IMR-90 (cell line): ENCODE measurements at regions not wholly inside any gene's neighbourhood (a gene's known extent, or its start where the extent isn't known, plus 50 kb on each side); places are given as distances from the start of the nearest gene placed in this dataset.

Experiments
- ATAC-seq: fragments of 200-7000 bp; cut with Tn5 transposase; 2 replicates; pipeline ENCODE4 v1.9.1; 2020; ENCODE audit warnings: low read depth, mild to moderate bottlenecking, moderate library complexity
- BruUV-seq: library from RNA; stranded (reverse); fragments of 400-500 nt; replicated peaks from 2 replicates; lab custom pipeline; 2021; lab: Mats Ljungman, UMichigan
- CTCF ChIA-PET: fragments of 300-600 bp; formaldehyde crosslinking; extraction: SDS; loops from one replicate; lab custom pipeline; 2021; ENCODE audit warnings: antibody characterized with exemption; lab: Yijun Ruan, JAX
- POLR2A ChIA-PET: fragments of 300-600 bp; sonication (Branson Sonifier 250); formaldehyde crosslinking; loops from one replicate; lab custom pipeline; 2022; ENCODE audit warnings: antibody characterized with exemption; ENCODE audit not compliant: unreplicated experiment; lab: Charles Lee
- DNase-seq: peaks from one replicate; pipeline ENCODE4 v3.0.0; 2013
- H2AFZ ChIP-seq: replicated peaks from 2 replicates; pipeline ENCODE3; 2013; ENCODE audit warnings: low read length, mild to moderate bottlenecking; ENCODE audit not compliant: poor library complexity
- H2AK5ac ChIP-seq: 2 replicates; pipeline ENCODE4 v1.6.1; 2013; ENCODE audit warnings: low read depth, low read length, inconsistent platforms
- H2AK9ac ChIP-seq: replicated peaks from 2 replicates; pipeline ENCODE3; 2013; ENCODE audit warnings: mild to moderate bottlenecking, low read depth, low read length, moderate library complexity; ENCODE audit not compliant: poor library complexity
- H2BK120ac ChIP-seq: 2 replicates; pipeline ENCODE4 v1.6.1; 2013; ENCODE audit warnings: low read depth, low read length, inconsistent platforms
- H2BK15ac ChIP-seq: 3 replicates; pipeline ENCODE4 v1.6.1; 2013; ENCODE audit warnings: low read depth, low read length, inconsistent platforms
- H2BK20ac ChIP-seq: 2 replicates; pipeline ENCODE4 v1.6.1; 2013; ENCODE audit warnings: low read depth, mild to moderate bottlenecking, inconsistent platforms, low read length, moderate library complexity
- H2BK5ac ChIP-seq: 2 replicates; pipeline ENCODE4 v1.6.1; 2013; ENCODE audit warnings: mild to moderate bottlenecking, low read depth, low read length, inconsistent platforms; ENCODE audit not compliant: poor library complexity, severe bottlenecking
- H3K14ac ChIP-seq: replicated peaks from 2 replicates; pipeline ENCODE4 v1.6.1; 2013; ENCODE audit warnings: low read depth, low read length, inconsistent platforms
- H3K18ac ChIP-seq: 2 replicates; pipeline ENCODE4 v1.6.1; 2013; ENCODE audit warnings: low read depth, low read length, control low read depth
- H3K23ac ChIP-seq: 2 replicates; pipeline ENCODE4 v1.6.1; 2013; ENCODE audit warnings: low read depth, low read length, inconsistent platforms
- H3K27ac ChIP-seq: 2 replicates; pipeline ENCODE4 v1.5.1; 2013; ENCODE audit warnings: mild to moderate bottlenecking, control low read depth, low read length; ENCODE audit not compliant: insufficient read depth
- H3K27me3 ChIP-seq: 2 replicates; pipeline ENCODE4 v1.6.1; 2013; ENCODE audit warnings: low read length; ENCODE audit not compliant: control insufficient read depth, insufficient read depth
- H3K36me3 ChIP-seq: 2 replicates; pipeline ENCODE4 v1.6.1; 2013; ENCODE audit warnings: low read length, mixed read lengths; ENCODE audit not compliant: control insufficient read depth, insufficient read depth
- H3K4ac ChIP-seq: 2 replicates; pipeline ENCODE4 v1.6.1; 2013; ENCODE audit warnings: low read depth, low read length, inconsistent platforms
- H3K4me1 ChIP-seq: 2 replicates; pipeline ENCODE4 v1.6.1; 2013; ENCODE audit warnings: low read length, mixed read lengths; ENCODE audit not compliant: control insufficient read depth, insufficient read depth
- H3K4me2 ChIP-seq: 2 replicates; pipeline ENCODE4 v1.6.1; 2013; ENCODE audit warnings: low read depth, mild to moderate bottlenecking, control low read depth, low read length, moderate library complexity
- H3K4me3 ChIP-seq: 2 replicates; pipeline ENCODE4 v1.5.1; 2013; ENCODE audit warnings: low read depth, mild to moderate bottlenecking, control low read depth, low read length, moderate library complexity; ENCODE audit not compliant: insufficient read depth
- H3K56ac ChIP-seq: 2 replicates; pipeline ENCODE4 v1.6.1; 2013; ENCODE audit warnings: low read length, inconsistent platforms; ENCODE audit not compliant: insufficient read depth; ENCODE audit errors: extremely low read depth
- H3K79me1 ChIP-seq, 2 experiments: 2 replicates each; pipeline ENCODE4 v1.6.1; 2013; ENCODE audit warnings: low read length in 2 of 2, inconsistent platforms in 1 of 2, low read depth in 1 of 2
- H3K9ac ChIP-seq: 2 replicates; pipeline ENCODE4 v1.6.1; 2013; ENCODE audit warnings: low read depth, low read length, control low read depth
- H3K9me1 ChIP-seq: 2 replicates; pipeline ENCODE4 v1.6.1; 2013; ENCODE audit warnings: low read length, inconsistent platforms; ENCODE audit not compliant: insufficient read depth
- H3K9me3 ChIP-seq: 2 replicates; pipeline ENCODE4 v1.6.1; 2013; ENCODE audit warnings: low read length; ENCODE audit not compliant: control insufficient read depth, insufficient read depth
- H4K20me1 ChIP-seq: 2 replicates; pipeline ENCODE4 v1.6.1; 2013; ENCODE audit warnings: low read length, inconsistent platforms; ENCODE audit not compliant: insufficient read depth
- H4K5ac ChIP-seq: 2 replicates; pipeline ENCODE4 v1.6.1; 2013; ENCODE audit warnings: mild to moderate bottlenecking, low read depth, low read length, control low read depth
- H4K8ac ChIP-seq, 2 experiments: 2 replicates each; pipeline ENCODE4 v1.6.1; 2013; ENCODE audit warnings: low read depth in 2 of 2, low read length in 2 of 2, control low read depth in 1 of 2, inconsistent platforms in 1 of 2
- H4K91ac ChIP-seq: 2 replicates; pipeline ENCODE4 v1.6.1; 2013; ENCODE audit warnings: low read depth, low read length, inconsistent platforms; ENCODE audit not compliant: insufficient read depth
- BHLHE40 ChIP-seq: fragments of 150-350 bp; IDR thresholded peaks from 2 replicates; pipeline ENCODE4 v1.6.1; 2016; ENCODE audit warnings: mild to moderate bottlenecking, low read depth, low read length
- CHD1 ChIP-seq: IDR thresholded peaks from 2 replicates; pipeline ENCODE4 v1.6.1; 2012; ENCODE audit warnings: low read depth, low read length, improper control_type of control experiment
- RFX5 ChIP-seq: IDR thresholded peaks from 2 replicates; pipeline ENCODE4 v1.8.0; 2012; ENCODE audit warnings: low read depth, mild to moderate bottlenecking, low read length, moderate library complexity
- SMC3 ChIP-seq: fragments of 150-350 bp; IDR thresholded peaks from 2 replicates; pipeline ENCODE4 v1.6.1; 2016; ENCODE audit warnings: low read depth, mild to moderate bottlenecking, antibody characterized with exemption, low read length, moderate library complexity
- WGBS, 2 experiments: methylation state at CpG; one replicate each; pipeline versions ENCODE4 v1.1.5 to v1.1.7; 2013; ENCODE audit warnings: missing lambda C conversion rate in 2 of 2; ENCODE audit not compliant: insufficient read length in 1 of 2; ENCODE audit errors: extremely low coverage in 2 of 2; 5-methylcytosine and 5-hydroxymethylcytosine counted together
- dilution Hi-C: fragments of 300-500 bp; cut with HindIII; formaldehyde crosslinking; loops from one replicate; pipeline ENCODE4 v1.14.3; 2018; ENCODE audit warnings: low sequenced_read_pairs; ENCODE audit not compliant: unreplicated experiment
- in situ Hi-C: fragments of 300-500 bp; cut with MboI; formaldehyde crosslinking; loops from 3 replicates; pipeline ENCODE4 v1.14.3; 2019; ENCODE audit warnings: low sequenced_read_pairs, inconsistent platforms, mixed read lengths
- intact Hi-C: fragments of 100-400 bp; cut with micrococcal nuclease; formaldehyde crosslinking; loops from 2 replicates; pipeline ENCODE4 v1.10.0; 2022

GRCh38 chr5:69032009-69032408 is 61.8 kb upstream of the SLC30A5 start:
- no peaks in the 10 kb centered on the region for H3K36me3 ChIP-seq
- H4K20me1 ChIP-seq: no peaks in the 10 kb centered on the region
- no peak overlapping the region for H3K23ac ChIP-seq
- intact Hi-C loops (no loop called here), dilution Hi-C loops (no loop called here), in situ Hi-C loops (no loop called here)
- WGBS, 2 experiments: no CpG with 5 or more reads among the region's 3 CpGs
- no peak overlapping the region for H2BK15ac ChIP-seq
- CTCF ChIA-PET: no interaction called here
- no peak overlapping the region for H3K14ac ChIP-seq
- TF ChIP-seq BHLHE40 (no peak), SMC3 (no peak), CHD1 (no peak), RFX5 (no peak)
- H3K27me3 ChIP-seq: peaks cover 20% of the 10 kb centered on the region
- no peak; the same call in 1 of the 2 replicates for ATAC-seq
- H2AFZ ChIP-seq: no peak overlapping the region
- no peaks in the 10 kb centered on the region for H3K9me1 ChIP-seq
- H3K56ac ChIP-seq: no peak overlapping the region
- H3K4me3 ChIP-seq: no peak overlapping the region
- no peak overlapping the region for H2AK9ac ChIP-seq
- no peaks in the 10 kb centered on the region for H3K79me1 ChIP-seq
- no peak overlapping the region for H4K5ac ChIP-seq
- H3K18ac ChIP-seq: no peak overlapping the region
- H3K4ac ChIP-seq: no peak overlapping the region
- no peak overlapping the region for H2BK120ac ChIP-seq
- H3K27ac ChIP-seq: no peak overlapping the region
- H3K9ac ChIP-seq: no peak overlapping the region
- POLR2A ChIA-PET: no interaction called here
- H2BK5ac ChIP-seq: no peak overlapping the region
- no peak overlapping the region for H4K91ac ChIP-seq
- no peak overlapping the region for H3K4me2 ChIP-seq
- H2BK20ac ChIP-seq: no peak overlapping the region
- H2AK5ac ChIP-seq: no peak overlapping the region
- BruUV-seq: no TSS peak
- no peaks in the 10 kb centered on the region for H3K9me3 ChIP-seq
- H4K8ac ChIP-seq: no peak overlapping the region
- DNase-seq: no peak
- no peaks in the 10 kb centered on the region for H3K4me1 ChIP-seq
